HCT116 (cell line): ENCODE measurements at regions not wholly inside any gene's neighbourhood (a gene's known extent, or its start where the extent isn't known, plus 50 kb on each side); places are given as distances from the start of the nearest gene placed in this dataset.

Experiments used
- ATAC-seq: fragments of 200-7000 bp; cut with Tn5 transposase; 2 replicates; pipeline ENCODE4 v1.9.1; 2020; ENCODE audit warnings: mild to moderate bottlenecking, moderate library complexity
- BruUV-seq: library from RNA; stranded (reverse); fragments of 400-500 nt; replicated peaks from 2 replicates; lab custom pipeline; 2021; lab: Mats Ljungman, UMichigan
- CTCF ChIA-PET: fragments of 300-600 bp; sonication (Branson Sonifier 250); formaldehyde crosslinking; loops from one replicate; lab custom pipeline; 2021; ENCODE audit warnings: antibody characterized with exemption; lab: Charles Lee
- POLR2A ChIA-PET: fragments of 300-600, 350-600 bp; sonication (Branson Sonifier 250); formaldehyde crosslinking; loops from one replicate; lab custom pipeline; 2021; ENCODE audit warnings: antibody characterized with exemption; lab: Charles Lee
- RAD21 ChIA-PET, 2 experiments: fragments of 300-600 bp; sonication (Branson Sonifier 250); formaldehyde crosslinking; loops; one replicate each; lab custom pipeline; 2023; ENCODE audit warnings: low total read pairs in 2 of 2; ENCODE audit not compliant: uncharacterized antibody in 2 of 2, unreplicated experiment in 2 of 2, low non-redundant PET in 1 of 2; lab: Charles Lee
- DNase-seq: peaks from one replicate; pipeline ENCODE4 v3.0.0-alpha.2; 2010; ENCODE audit warnings: low read depth, low spot score
- H2AFZ ChIP-seq: fragments of 200-600 bp; shearing (Covaris generic), sonication (generic); 2 replicates; pipeline ENCODE4 v1.6.1; 2017; ENCODE audit warnings: low read depth, mixed run types, mixed read lengths, antibody characterized with exemption, low read length; ENCODE audit not compliant: poor library complexity, severe bottlenecking
- H3K27ac ChIP-seq: 2 replicates; pipeline ENCODE4 v1.5.1; 2012; ENCODE audit warnings: low read depth, low read length
- H3K27me3 ChIP-seq: fragments of 200-600 bp; sonication (generic); 2 replicates; pipeline ENCODE4 v1.6.1; 2016; ENCODE audit warnings: mixed run types, low read length, mixed read lengths; ENCODE audit not compliant: insufficient read depth
- H3K36me3 ChIP-seq, 2 experiments: fragments of 200-500 bp in 1 of 2; fragments of 200-600 bp in 1 of 2; sonication (Bioruptor generic) in 1 of 2; sonication (generic) in 1 of 2; 2 replicates each; pipeline versions ENCODE4 v1.5.1 to v1.6.1; 2014 to 2016; ENCODE audit warnings: low read length in 2 of 2, inconsistent platforms in 1 of 2, mixed read lengths in 1 of 2, mixed run types in 1 of 2; ENCODE audit not compliant: insufficient read depth in 2 of 2, control insufficient read depth in 1 of 2
- H3K4me1 ChIP-seq, 2 experiments: fragments of 200-600 bp in 1 of 2; sonication (generic) in 1 of 2; 2 replicates each; pipeline versions ENCODE4 v1.5.1 to v1.6.1; 2012 to 2017; ENCODE audit warnings: low read length in 2 of 2, inconsistent platforms in 1 of 2, mild to moderate bottlenecking in 1 of 2, mixed read lengths in 1 of 2, mixed run types in 1 of 2, moderate library complexity in 1 of 2; ENCODE audit not compliant: insufficient read depth in 2 of 2, control insufficient read depth in 1 of 2
- H3K4me2 ChIP-seq: fragments of 200-600 bp; sonication (generic); 2 replicates; pipeline ENCODE4 v1.6.1; 2017; ENCODE audit warnings: mixed run types, low read length, mixed read lengths
- H3K4me3 ChIP-seq, 2 experiments: fragments of 200-600 bp in 1 of 2; sonication (generic) in 1 of 2; replicated peaks in 1 of 2; 2 replicates each; pipeline ENCODE4 v1.5.1; 2011 to 2016; ENCODE audit warnings: low read length in 2 of 2, control low read depth in 1 of 2, low read depth in 1 of 2, mild to moderate bottlenecking in 1 of 2, mixed read lengths in 1 of 2, mixed run types in 1 of 2
- H3K79me2 ChIP-seq: fragments of 200-600 bp; sonication (generic); 2 replicates; pipeline ENCODE4 v1.6.1; 2017; ENCODE audit warnings: mild to moderate bottlenecking, mixed run types, low read length, moderate library complexity, mixed read lengths; ENCODE audit not compliant: insufficient read depth
- H3K9ac ChIP-seq: fragments of 200-600 bp; sonication (generic); 2 replicates; pipeline ENCODE4 v1.6.1; 2016; ENCODE audit warnings: low read length, mixed read lengths
- H3K9me2 ChIP-seq: fragments of 200-600 bp; sonication (generic), shearing (Covaris generic); 2 replicates; pipeline ENCODE4 v1.6.1; 2017; ENCODE audit warnings: mixed run types, mild to moderate bottlenecking, moderate library complexity; ENCODE audit not compliant: insufficient read depth
- H3K9me3 ChIP-seq, 2 experiments: fragments of 200-500 bp in 1 of 2; fragments of 200-600 bp in 1 of 2; sonication (Bioruptor generic) in 1 of 2; sonication (generic) in 1 of 2; 2 replicates each; pipeline ENCODE4 v1.6.1; 2014 to 2017; ENCODE audit warnings: low read length in 2 of 2, mixed read lengths in 2 of 2, inconsistent platforms in 1 of 2, low read depth in 1 of 2, mild to moderate bottlenecking in 1 of 2, mixed run types in 1 of 2, moderate library complexity in 1 of 2; ENCODE audit not compliant: control insufficient read depth in 1 of 2, insufficient read depth in 1 of 2
- H4K20me1 ChIP-seq: fragments of 200-600 bp; sonication (generic), shearing (Covaris generic); 2 replicates; pipeline ENCODE4 v1.6.1; 2017; ENCODE audit warnings: mixed run types, mild to moderate bottlenecking, moderate library complexity; ENCODE audit not compliant: insufficient read depth
- CBX3 ChIP-seq: IDR thresholded peaks from 2 replicates; pipeline ENCODE4 v1.6.1; 2012; ENCODE audit warnings: low read depth
- CEBPB ChIP-seq: IDR thresholded peaks from 2 replicates; pipeline ENCODE4 v1.6.1; 2012; ENCODE audit warnings: low read depth
- EGR1 ChIP-seq: IDR thresholded peaks from 2 replicates; pipeline ENCODE4 v1.6.1; 2012; ENCODE audit warnings: low read depth
- ELF1 ChIP-seq: IDR thresholded peaks from 2 replicates; pipeline ENCODE4 v1.6.1; 2012; ENCODE audit warnings: low read depth, borderline replicate concordance
- EZH2phosphoT487 ChIP-seq: fragments of 200-600 bp; IDR thresholded peaks from 2 replicates; pipeline ENCODE4 v1.6.1; 2018; ENCODE audit warnings: antibody characterized with exemption, borderline replicate concordance
- FOSL1 ChIP-seq: IDR thresholded peaks from 2 replicates; pipeline ENCODE4 v1.6.1; 2012; ENCODE audit warnings: low read depth
- JUND ChIP-seq: IDR thresholded peaks from 2 replicates; pipeline ENCODE4 v1.6.1; 2012
- POLR2A ChIP-seq: IDR thresholded peaks from 2 replicates; pipeline ENCODE4 v1.7.0; 2011; ENCODE audit warnings: borderline replicate concordance; ENCODE audit not compliant: insufficient read depth, insufficient read length; ENCODE audit errors: extremely low read depth
- POLR2AphosphoS5 ChIP-seq: IDR thresholded peaks from 2 replicates; pipeline ENCODE4 v1.6.1; 2011; ENCODE audit warnings: mild to moderate bottlenecking, low read depth, low read length, moderate library complexity
- SIN3A ChIP-seq: IDR thresholded peaks from 2 replicates; pipeline ENCODE4 v1.6.1; 2012; ENCODE audit warnings: low read depth
- SRF ChIP-seq: IDR thresholded peaks from 2 replicates; pipeline ENCODE4 v1.6.1; 2012; ENCODE audit warnings: low read depth
- TCF7L2 ChIP-seq: IDR thresholded peaks from 2 replicates; pipeline ENCODE4 v1.7.0; 2011; ENCODE audit warnings: borderline replicate concordance, inconsistent platforms; ENCODE audit not compliant: insufficient read depth, insufficient read length; ENCODE audit errors: extremely low read depth
- YY1 ChIP-seq: IDR thresholded peaks from 2 replicates; pipeline ENCODE4 v1.6.1; 2011; ENCODE audit warnings: low read length, low read depth, moderate library complexity, mild to moderate bottlenecking; ENCODE audit not compliant: insufficient replicate concordance; ENCODE audit errors: extremely low read depth
- ZFX ChIP-seq: fragments of 450-650 bp; IDR thresholded peaks from 2 replicates; pipeline ENCODE4 v1.6.1; 2017
- intact Hi-C: fragments of 100-400 bp; cut with micrococcal nuclease; formaldehyde crosslinking; loops from 2 replicates; pipeline ENCODE4 v1.10.0; 2022
- TF ChIP-seq, protein P1 (sequence below): IDR thresholded peaks from 2 replicates; pipeline ENCODE4 v1.6.1; 2012
- TF ChIP-seq, protein P2 (sequence below), 3 experiments: fragments of 200-600 bp in 1 of 3; sonication (generic) in 1 of 3; IDR thresholded peaks in 2 of 3; conservative IDR thresholded peaks in 1 of 3; 2 replicates each; pipeline ENCODE4 v1.5.1; 2012 to 2017; ENCODE audit warnings: low read depth in 2 of 3, low read length in 2 of 3, antibody characterized with exemption in 1 of 3, borderline replicate concordance in 1 of 3, control low read depth in 1 of 3, mild to moderate bottlenecking in 1 of 3, mixed read lengths in 1 of 3, mixed run types in 1 of 3, moderate library complexity in 1 of 3; ENCODE audit not compliant: insufficient read depth in 1 of 3
- TF ChIP-seq, protein P3 (sequence below): IDR thresholded peaks from 2 replicates; pipeline ENCODE4 v1.6.1; 2012; ENCODE audit warnings: low read depth

DNA sequence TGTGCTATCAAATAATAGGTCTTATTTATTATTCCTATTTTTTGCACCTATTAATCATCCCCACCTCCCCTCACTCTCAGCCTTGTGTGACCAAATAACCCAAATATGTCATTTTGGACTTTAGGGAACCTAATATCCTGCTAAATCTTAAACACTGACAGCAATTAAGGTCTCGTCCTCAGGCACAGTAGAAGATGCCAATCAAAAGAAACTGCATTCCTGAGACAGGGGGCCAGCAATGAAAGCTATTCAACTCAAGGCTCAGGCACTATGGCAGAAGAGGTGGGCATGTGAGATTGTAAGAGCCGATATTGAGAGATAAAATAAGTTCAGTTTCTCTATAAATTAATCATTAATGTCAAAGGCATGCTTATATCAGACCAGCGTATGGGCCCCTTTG lies 1437.7 kb upstream of the PCDH9 start:
- intact Hi-C loops, result no loop called here
- H3K79me2 ChIP-seq, result no peaks in the 10 kb centered on the region
- no peak overlapping the region for H2AFZ ChIP-seq
- H3K27ac ChIP-seq, result no peak overlapping the region
- H3K9me3 ChIP-seq, result no peaks in the 10 kb centered on the region; a peak in 1 of 4 replicates
- H3K4me2 ChIP-seq, result no peak overlapping the region
- BruUV-seq, result no TSS peak
- no peak for ATAC-seq
- H3K27me3 ChIP-seq, result no peaks in the 10 kb centered on the region
- no peaks in the 10 kb centered on the region for H4K20me1 ChIP-seq
- DNase-seq, result no peak
- no peaks in the 10 kb centered on the region for H3K4me1 ChIP-seq
- H3K9me2 ChIP-seq, result no peaks in the 10 kb centered on the region
- H3K9ac ChIP-seq, result no peak overlapping the region
- RAD21 ChIA-PET, result no interaction called here
- POLR2A ChIA-PET, result no interaction called here
- no peak overlapping the region for H3K4me3 ChIP-seq
- H3K36me3 ChIP-seq, result no peaks in the 10 kb centered on the region; a peak in 1 of 4 replicates
- no peak for TF ChIP-seq FOSL1
- CTCF ChIA-PET, result no interaction called here

DNA sequence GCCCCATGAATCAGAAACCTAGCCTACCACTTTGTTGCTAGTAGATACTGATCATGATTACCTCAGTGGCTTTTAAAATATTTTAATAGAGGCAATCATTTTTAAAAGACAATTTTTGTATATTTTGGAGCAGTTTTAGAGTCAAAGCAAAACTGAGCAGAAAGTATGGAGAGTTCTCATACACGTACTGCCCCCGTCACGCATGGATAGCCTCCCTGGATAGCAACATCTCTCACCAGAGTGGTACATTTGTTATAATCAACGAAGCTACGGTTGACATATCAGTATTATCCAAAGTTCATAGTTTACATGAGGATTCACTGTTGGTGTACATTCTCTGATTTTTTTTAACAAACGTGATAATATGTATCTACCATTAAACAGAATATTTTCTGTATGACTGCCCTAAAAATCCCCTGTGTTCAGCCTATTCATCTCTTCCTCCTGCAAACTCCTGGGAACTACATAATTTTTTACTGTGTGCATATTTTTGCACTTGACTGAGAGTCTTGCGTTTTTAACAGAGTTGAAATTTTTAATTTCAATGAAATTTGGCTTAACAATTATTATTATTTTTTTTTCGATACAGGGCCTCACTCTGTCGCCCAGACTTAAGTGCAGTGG lies 1436.8 kb upstream of the PCDH9 start:
- Histone ChIP-seq H3K27ac (no peak overlapping the region), H3K9ac (no peak overlapping the region), H3K4me3 (no peak overlapping the region), H4K20me1 (no peaks in the 10 kb centered on the region), H3K4me2 (no peak overlapping the region), H3K4me1 (no peaks in the 10 kb centered on the region), H3K36me3 (no peaks in the 10 kb centered on the region), H3K79me2 (no peaks in the 10 kb centered on the region), H3K27me3 (no peaks in the 10 kb centered on the region), H3K9me2 (no peaks in the 10 kb centered on the region), H3K9me3 (no peaks in the 10 kb centered on the region; a peak in 1 of 4 replicates), H2AFZ (no peak overlapping the region)
- RAD21 ChIA-PET, result no interaction called here
- TF ChIP-seq EGR1 (no peak), SRF (no peak), CBX3 (no peak), ELF1 (no peak), FOSL1 (no peak), JUND (no peak), YY1 (no peak), POLR2A (no peak), EZH2phosphoT487 (no peak), POLR2AphosphoS5 (no peak), SIN3A (no peak), ZFX (no peak), CEBPB (no peak), TCF7L2 (no peak)
- TF ChIP-seq, protein P1, sequence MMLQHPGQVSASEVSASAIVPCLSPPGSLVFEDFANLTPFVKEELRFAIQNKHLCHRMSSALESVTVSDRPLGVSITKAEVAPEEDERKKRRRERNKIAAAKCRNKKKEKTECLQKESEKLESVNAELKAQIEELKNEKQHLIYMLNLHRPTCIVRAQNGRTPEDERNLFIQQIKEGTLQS, result no peak
- TF ChIP-seq, protein P2, sequence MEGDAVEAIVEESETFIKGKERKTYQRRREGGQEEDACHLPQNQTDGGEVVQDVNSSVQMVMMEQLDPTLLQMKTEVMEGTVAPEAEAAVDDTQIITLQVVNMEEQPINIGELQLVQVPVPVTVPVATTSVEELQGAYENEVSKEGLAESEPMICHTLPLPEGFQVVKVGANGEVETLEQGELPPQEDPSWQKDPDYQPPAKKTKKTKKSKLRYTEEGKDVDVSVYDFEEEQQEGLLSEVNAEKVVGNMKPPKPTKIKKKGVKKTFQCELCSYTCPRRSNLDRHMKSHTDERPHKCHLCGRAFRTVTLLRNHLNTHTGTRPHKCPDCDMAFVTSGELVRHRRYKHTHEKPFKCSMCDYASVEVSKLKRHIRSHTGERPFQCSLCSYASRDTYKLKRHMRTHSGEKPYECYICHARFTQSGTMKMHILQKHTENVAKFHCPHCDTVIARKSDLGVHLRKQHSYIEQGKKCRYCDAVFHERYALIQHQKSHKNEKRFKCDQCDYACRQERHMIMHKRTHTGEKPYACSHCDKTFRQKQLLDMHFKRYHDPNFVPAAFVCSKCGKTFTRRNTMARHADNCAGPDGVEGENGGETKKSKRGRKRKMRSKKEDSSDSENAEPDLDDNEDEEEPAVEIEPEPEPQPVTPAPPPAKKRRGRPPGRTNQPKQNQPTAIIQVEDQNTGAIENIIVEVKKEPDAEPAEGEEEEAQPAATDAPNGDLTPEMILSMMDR (IDR thresholded peaks at IDR 0.05 in 2 of 3, conservative IDR thresholded peaks at IDR 0.05 in 1 of 3; ENCODE audit: borderline replicate concordance in 1 of 3, insufficient read depth in 1 of 3, low read depth in 2 of 3, low read length in 2 of 3), result no peak
- TF ChIP-seq, protein P3, sequence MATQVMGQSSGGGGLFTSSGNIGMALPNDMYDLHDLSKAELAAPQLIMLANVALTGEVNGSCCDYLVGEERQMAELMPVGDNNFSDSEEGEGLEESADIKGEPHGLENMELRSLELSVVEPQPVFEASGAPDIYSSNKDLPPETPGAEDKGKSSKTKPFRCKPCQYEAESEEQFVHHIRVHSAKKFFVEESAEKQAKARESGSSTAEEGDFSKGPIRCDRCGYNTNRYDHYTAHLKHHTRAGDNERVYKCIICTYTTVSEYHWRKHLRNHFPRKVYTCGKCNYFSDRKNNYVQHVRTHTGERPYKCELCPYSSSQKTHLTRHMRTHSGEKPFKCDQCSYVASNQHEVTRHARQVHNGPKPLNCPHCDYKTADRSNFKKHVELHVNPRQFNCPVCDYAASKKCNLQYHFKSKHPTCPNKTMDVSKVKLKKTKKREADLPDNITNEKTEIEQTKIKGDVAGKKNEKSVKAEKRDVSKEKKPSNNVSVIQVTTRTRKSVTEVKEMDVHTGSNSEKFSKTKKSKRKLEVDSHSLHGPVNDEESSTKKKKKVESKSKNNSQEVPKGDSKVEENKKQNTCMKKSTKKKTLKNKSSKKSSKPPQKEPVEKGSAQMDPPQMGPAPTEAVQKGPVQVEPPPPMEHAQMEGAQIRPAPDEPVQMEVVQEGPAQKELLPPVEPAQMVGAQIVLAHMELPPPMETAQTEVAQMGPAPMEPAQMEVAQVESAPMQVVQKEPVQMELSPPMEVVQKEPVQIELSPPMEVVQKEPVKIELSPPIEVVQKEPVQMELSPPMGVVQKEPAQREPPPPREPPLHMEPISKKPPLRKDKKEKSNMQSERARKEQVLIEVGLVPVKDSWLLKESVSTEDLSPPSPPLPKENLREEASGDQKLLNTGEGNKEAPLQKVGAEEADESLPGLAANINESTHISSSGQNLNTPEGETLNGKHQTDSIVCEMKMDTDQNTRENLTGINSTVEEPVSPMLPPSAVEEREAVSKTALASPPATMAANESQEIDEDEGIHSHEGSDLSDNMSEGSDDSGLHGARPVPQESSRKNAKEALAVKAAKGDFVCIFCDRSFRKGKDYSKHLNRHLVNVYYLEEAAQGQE, result no peak
- intact Hi-C loops, result no loop called here
- no TSS peak for BruUV-seq
- POLR2A ChIA-PET, result no interaction called here
- ATAC-seq (no peak), DNase-seq (no peak)
- CTCF ChIA-PET, result no interaction called here
